BLaER1 treated with 17β-estradiol and CSF1 and Interleukin-3, amounts not matched to agents 10 nM and 100 nM (cell line): ENCODE measurements at regions not wholly inside any gene's neighbourhood (a gene's known extent, or its start where the extent isn't known, plus 50 kb on each side); places are given as distances from the start of the nearest gene placed in this dataset.
A peak's percentile ranks its signal among the peaks of the same experiment; 100 is the strongest.

Source experiments
- H3K27ac ChIP-seq, 11 experiments: shearing (Covaris generic); formaldehyde crosslinking; 2 replicates each; pipeline ENCODE4 v1.8.1; 2022
- H3K27me3 ChIP-seq, 11 experiments: shearing (Covaris generic); formaldehyde crosslinking; 2 replicates each; pipeline ENCODE4 v1.8.1; 2022
- H3K36me3 ChIP-seq, 11 experiments: shearing (Covaris generic); formaldehyde crosslinking; 2 replicates each; pipeline ENCODE4 v1.8.1; 2022
- H3K4me1 ChIP-seq, 10 experiments: shearing (Covaris generic); formaldehyde crosslinking; 2 replicates each; pipeline ENCODE4 v1.8.1; 2022
- H3K4me2 ChIP-seq, 11 experiments: shearing (Covaris generic); formaldehyde crosslinking; 2 replicates each; pipeline ENCODE4 v1.8.1; 2022
- H3K4me3 ChIP-seq, 10 experiments: shearing (Covaris generic); formaldehyde crosslinking; 2 replicates each; pipeline ENCODE4 v1.8.1; 2022
- H3K9ac ChIP-seq, 11 experiments: shearing (Covaris generic); formaldehyde crosslinking; 2 replicates each; pipeline ENCODE4 v1.8.1; 2022
- H3K9me3 ChIP-seq, 11 experiments: shearing (Covaris generic); formaldehyde crosslinking; replicated peaks in 1 of 11; 2 replicates each; pipeline ENCODE4 v1.8.1; 2022
- H4K20me1 ChIP-seq, 11 experiments: shearing (Covaris generic); formaldehyde crosslinking; 2 replicates each; pipeline ENCODE4 v1.8.1; 2022
- Cebpa-rat ChIP-seq, 11 experiments: shearing (Covaris generic); IDR thresholded peaks; 2 replicates each; pipeline ENCODE4 v1.8.1; 2022

DNA sequence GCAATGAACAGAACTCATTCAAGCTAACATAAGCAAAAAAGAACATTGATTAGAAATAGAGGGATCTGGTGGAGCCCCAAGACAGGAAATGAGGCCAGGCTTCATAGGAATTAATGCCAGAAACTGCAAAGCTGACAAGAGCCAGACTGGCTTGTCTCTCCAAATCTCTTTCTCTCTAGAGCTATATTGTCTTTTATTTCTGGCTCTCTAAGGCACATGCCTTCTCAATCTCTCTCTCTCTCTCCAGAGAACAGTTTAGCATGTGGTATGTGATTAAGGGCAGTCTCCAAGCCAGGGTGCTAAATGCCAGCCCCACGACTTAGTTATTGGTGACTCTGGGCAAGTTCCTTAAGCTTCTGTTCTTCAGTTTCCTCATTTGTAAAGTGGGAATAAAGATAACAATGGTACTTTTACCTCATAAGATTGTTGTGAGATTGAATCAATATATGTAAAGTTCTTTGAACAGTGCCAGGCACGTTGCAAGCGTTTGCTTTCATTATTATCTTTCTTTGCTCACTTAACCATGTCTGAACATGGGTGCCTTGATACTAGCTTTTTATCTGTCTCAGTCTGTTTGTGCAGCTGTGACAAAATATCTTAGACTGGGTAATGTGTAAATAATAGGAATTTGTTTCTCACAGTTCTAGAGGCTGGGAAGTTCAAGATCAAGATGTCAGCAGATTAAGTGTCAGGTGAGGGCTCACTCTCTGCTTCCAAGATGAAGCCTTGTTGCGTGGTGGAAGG, 123.2 kb downstream of the BDH1 start:
- no peaks in the 10 kb centered on the region for H4K20me1 ChIP-seq
- peak overlapping the region in 5 of 11 experiments; percentile 4 to 83 (median 10); a peak in 4 of 22 replicates for H3K4me2 ChIP-seq
- H3K27ac ChIP-seq = no peak overlapping the region
- H3K27me3 ChIP-seq = no peaks in the 10 kb centered on the region
- H3K36me3 ChIP-seq = no peaks in the 10 kb centered on the region
- H3K4me1 ChIP-seq = peaks cover 38 to 55% (median 41%) of the 10 kb centered on the region in 10 experiments
- no peak overlapping the region for H3K9ac ChIP-seq
- no peaks in the 10 kb centered on the region for H3K9me3 ChIP-seq
- TF ChIP-seq Cebpa-rat (IDR thresholded peaks at IDR 0.05) = no peak
- no peak overlapping the region for H3K4me3 ChIP-seq

- H3K9ac ChIP-seq = peak overlapping the region in 2 of 11 experiments; percentile 19 to 37; a peak in 2 of 22 replicates
- no peaks in the 10 kb centered on the region for H4K20me1 ChIP-seq
- H3K9me3 ChIP-seq = no peaks in the 10 kb centered on the region
- H3K27me3 ChIP-seq = no peaks in the 10 kb centered on the region
- H3K4me2 ChIP-seq = peak overlapping the region; percentile 43 to 83 (median 65); a peak in 20 of 22 replicates
- H3K27ac ChIP-seq = peak overlapping the region in 7 of 11 experiments; percentile 4 to 66 (median 46); a peak in 7 of 22 replicates
- no peaks in the 10 kb centered on the region for H3K36me3 ChIP-seq
- peaks cover 43 to 58% (median 46%) of the 10 kb centered on the region in 10 experiments for H3K4me1 ChIP-seq
- TF ChIP-seq Cebpa-rat (IDR thresholded peaks at IDR 0.05) = no peak
- H3K4me3 ChIP-seq = no peak overlapping the region
These were observed 124.3 kb downstream of the BDH1 start for GRCh38 chr3:197431346-197431910.

GRCh38 chr3:197430934-197431333, 124.8 kb downstream of the BDH1 start:
- Histone ChIP-seq H3K4me1 (peaks cover 43 to 58% (median 46%) of the 10 kb centered on the region in 10 experiments), H3K4me2 (peak overlapping the region; percentile 43 to 83 (median 65))
- TF ChIP-seq Cebpa-rat (IDR thresholded peaks at IDR 0.05) = no peak

DNA sequence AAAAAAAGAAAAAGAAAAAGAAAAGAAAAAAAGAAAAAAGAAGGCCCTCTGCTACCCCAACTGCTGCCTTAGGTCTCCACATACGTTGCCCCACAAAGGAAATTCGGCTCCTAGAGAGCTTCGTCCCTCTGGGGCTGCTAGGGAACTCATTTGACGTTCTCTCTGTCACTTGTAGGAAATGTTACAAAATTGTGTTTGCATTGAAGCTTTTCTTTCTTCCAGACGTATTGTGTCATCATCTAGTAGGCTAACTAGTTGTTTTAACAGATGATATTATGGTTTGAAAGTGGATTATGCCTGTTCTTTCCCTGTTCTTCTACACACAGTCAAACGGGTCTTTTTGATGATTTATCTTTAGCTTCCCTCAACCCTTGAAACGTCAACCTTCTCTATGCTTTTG, 125.3 kb downstream of the BDH1 start:
- TF ChIP-seq Cebpa-rat (IDR thresholded peaks at IDR 0.05) = peak in 1 of 11 experiments; percentile 43; a peak in 2 of 22 replicates
- Histone ChIP-seq H3K27ac (peak overlapping the region; percentile 1 to 66 (median 37); a peak in 16 of 22 replicates), H3K9ac (peak overlapping the region in 4 of 11 experiments; percentile 13 to 37 (median 24); a peak in 3 of 22 replicates), H3K36me3 (no peaks in the 10 kb centered on the region), H4K20me1 (no peaks in the 10 kb centered on the region), H3K4me1 (peaks cover 43 to 58% (median 46%) of the 10 kb centered on the region in 10 experiments), H3K4me3 (no peak overlapping the region), H3K9me3 (no peaks in the 10 kb centered on the region), H3K4me2 (peak overlapping the region; percentile 43 to 83 (median 65)), H3K27me3 (no peaks in the 10 kb centered on the region)

More at GRCh38 chr3:197430934-197431333, 124.8 kb downstream of the BDH1 start:
- Histone ChIP-seq H3K36me3 (no peaks in the 10 kb centered on the region), H3K9ac (peak overlapping the region in 4 of 11 experiments; percentile 13 to 37 (median 24); a peak in 3 of 22 replicates), H4K20me1 (no peaks in the 10 kb centered on the region), H3K27ac (peak overlapping the region; percentile 1 to 66 (median 37); a peak in 15 of 22 replicates), H3K27me3 (no peaks in the 10 kb centered on the region), H3K9me3 (no peaks in the 10 kb centered on the region), H3K4me3 (no peak overlapping the region)

DNA sequence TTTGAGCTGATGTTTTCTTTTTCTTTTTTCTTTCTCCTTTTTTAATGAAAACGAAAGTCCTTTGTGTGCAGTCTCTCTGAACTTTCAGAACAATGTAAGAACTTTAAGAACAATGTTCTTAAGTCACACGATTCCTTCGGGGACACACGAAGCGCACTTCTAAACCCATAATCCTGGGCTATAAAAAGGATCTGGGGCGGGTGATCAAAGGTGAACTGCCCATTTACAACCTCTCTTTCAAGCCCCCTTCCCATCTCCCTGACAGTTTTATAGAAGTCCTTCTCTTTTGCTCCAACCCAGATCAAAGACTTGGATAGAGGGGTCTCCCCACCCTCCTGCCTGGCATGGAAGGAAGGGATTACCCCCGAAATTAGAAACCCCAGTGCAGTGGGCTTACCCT, 126.8 kb downstream of the BDH1 start:
- H3K9me3 ChIP-seq = no peaks in the 10 kb centered on the region
- no peaks in the 10 kb centered on the region for H3K36me3 ChIP-seq
- no peaks in the 10 kb centered on the region for H4K20me1 ChIP-seq
- peak overlapping the region in 2 of 11 experiments; percentile 32 to 59; a peak in 1 of 22 replicates for H3K9ac ChIP-seq
- H3K4me1 ChIP-seq = peaks cover 43 to 58% (median 46%) of the 10 kb centered on the region in 10 experiments
- H3K27me3 ChIP-seq = no peaks in the 10 kb centered on the region
- peak overlapping the region; percentile 56 to 83 (median 64) for H3K4me2 ChIP-seq
- peak overlapping the region in 9 of 11 experiments; percentile 3 to 72 (median 45); a peak in 12 of 22 replicates for H3K27ac ChIP-seq
- no peak for TF ChIP-seq Cebpa-rat (IDR thresholded peaks at IDR 0.05)
- H3K4me3 ChIP-seq = no peak overlapping the region

DNA sequence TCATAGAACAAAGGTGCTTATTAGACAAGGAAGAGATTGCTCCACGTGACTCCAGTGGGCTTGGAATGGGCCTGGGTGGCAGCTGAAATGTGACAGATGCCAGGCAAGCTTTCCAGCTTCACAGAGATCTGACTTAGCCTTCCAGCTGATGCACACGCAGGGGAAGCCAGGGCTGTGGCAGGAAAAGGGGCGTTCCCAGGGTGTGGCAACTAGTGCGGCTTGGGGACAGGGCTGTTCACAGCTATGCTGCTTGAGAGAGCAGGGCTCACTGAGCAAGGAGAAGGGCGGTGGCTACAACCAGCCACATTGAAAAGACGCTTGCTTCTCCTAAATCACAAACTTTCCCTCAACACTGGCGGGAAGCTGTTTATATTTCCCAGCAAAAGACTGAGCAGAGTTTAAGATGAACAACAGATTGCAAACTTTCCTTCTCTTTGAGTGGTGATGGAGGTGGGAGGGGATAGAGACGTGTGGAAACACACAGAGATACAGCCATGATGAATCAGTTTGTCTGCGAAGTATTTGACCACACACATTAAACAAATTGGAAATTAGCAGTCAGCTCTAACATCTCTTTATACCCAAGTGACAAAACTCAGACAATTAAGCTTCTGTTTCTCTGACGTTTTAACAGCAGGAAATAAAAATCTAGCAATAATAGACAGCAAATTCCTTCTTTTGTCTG, 127.5 kb downstream of the BDH1 start:
- Histone ChIP-seq H3K36me3 (no peaks in the 10 kb centered on the region), H3K4me3 (peak overlapping the region in 1 of 10 experiments; percentile 22; a peak in 1 of 20 replicates), H3K27me3 (no peaks in the 10 kb centered on the region), H4K20me1 (no peaks in the 10 kb centered on the region), H3K27ac (peak overlapping the region; percentile 3 to 72 (median 45); a peak in 17 of 22 replicates), H3K9ac (peak overlapping the region in 9 of 11 experiments; percentile 16 to 64 (median 47); a peak in 10 of 22 replicates), H3K4me1 (peaks cover 43 to 58% (median 46%) of the 10 kb centered on the region in 10 experiments), H3K4me2 (peak overlapping the region; percentile 56 to 83 (median 64)), H3K9me3 (no peaks in the 10 kb centered on the region)
- TF ChIP-seq Cebpa-rat (IDR thresholded peaks at IDR 0.05) = 0 out of 22 replicates have a peak, but pooled peaks of 2 of the 11 experiments have one; percentile 19 to 20

DNA sequence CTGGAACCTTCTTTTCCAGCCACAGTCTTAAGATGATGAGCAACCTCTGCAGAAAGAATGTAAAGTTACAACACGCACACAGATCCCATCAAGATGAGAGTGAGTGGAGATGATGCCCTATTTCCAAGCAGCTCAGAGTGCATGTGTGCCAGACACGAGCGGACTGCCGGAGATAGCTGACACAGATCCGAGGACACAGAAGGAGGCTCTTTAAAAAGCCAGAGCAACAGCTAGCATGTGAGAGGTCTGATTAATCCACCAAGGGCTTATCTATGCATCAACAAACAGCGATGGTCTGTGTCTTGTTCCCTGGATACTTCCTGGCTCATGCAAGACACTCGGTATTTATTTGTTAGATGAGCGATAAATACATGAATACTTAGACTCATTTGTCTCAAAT, 128.6 kb upstream of the DLG1 start:
- Histone ChIP-seq H3K4me1 (peaks cover 43 to 48% (median 46%) of the 10 kb centered on the region in 10 experiments), H3K4me3 (no peak overlapping the region), H3K4me2 (peak overlapping the region in 7 of 11 experiments; percentile 56 to 82 (median 63); a peak in 14 of 22 replicates)

GRCh38 chr3:197426121-197426566, 127.7 kb upstream of the DLG1 start:
- H3K27me3 ChIP-seq = no peaks in the 10 kb centered on the region
- H3K27ac ChIP-seq = no peak overlapping the region
- no peak for TF ChIP-seq Cebpa-rat (IDR thresholded peaks at IDR 0.05)
- H3K9me3 ChIP-seq = no peaks in the 10 kb centered on the region
- H3K4me1 ChIP-seq = peaks cover 38 to 44% (median 41%) of the 10 kb centered on the region in 10 experiments
- H3K4me2 ChIP-seq = no peak overlapping the region
- H3K36me3 ChIP-seq = no peaks in the 10 kb centered on the region
- no peaks in the 10 kb centered on the region for H4K20me1 ChIP-seq
- no peak overlapping the region for H3K4me3 ChIP-seq
- H3K9ac ChIP-seq = no peak overlapping the region

More for the DNA sequence above, 128.6 kb upstream of the DLG1 start:
- H3K27me3 ChIP-seq = no peaks in the 10 kb centered on the region
- H3K9me3 ChIP-seq = no peaks in the 10 kb centered on the region
- H4K20me1 ChIP-seq = no peaks in the 10 kb centered on the region
- H3K9ac ChIP-seq = no peak overlapping the region
- H3K27ac ChIP-seq = 0 out of 22 replicates have a peak overlapping the region, but pooled peaks of 1 of the 11 experiments have one; percentile 26
- H3K36me3 ChIP-seq = no peaks in the 10 kb centered on the region
- no peak for TF ChIP-seq Cebpa-rat (IDR thresholded peaks at IDR 0.05)
